Erythroblast (primary cell): ENCODE measurements at regions not wholly inside any gene's neighbourhood (a gene's known extent, or its start where the extent isn't known, plus 50 kb on each side); places are given as distances from the start of the nearest gene placed in this dataset.

ENCODE experiments used
- GATA1 ChIP-seq: IDR thresholded peaks from 2 replicates; pipeline ENCODE4 v1.6.1; 2011; ENCODE audit warnings: low read depth, mild to moderate bottlenecking, control low read depth, low read length, moderate library complexity
- POLR2A ChIP-seq: IDR thresholded peaks from 2 replicates; pipeline ENCODE4 v1.6.1; 2011; ENCODE audit warnings: mild to moderate bottlenecking, low read length

DNA sequence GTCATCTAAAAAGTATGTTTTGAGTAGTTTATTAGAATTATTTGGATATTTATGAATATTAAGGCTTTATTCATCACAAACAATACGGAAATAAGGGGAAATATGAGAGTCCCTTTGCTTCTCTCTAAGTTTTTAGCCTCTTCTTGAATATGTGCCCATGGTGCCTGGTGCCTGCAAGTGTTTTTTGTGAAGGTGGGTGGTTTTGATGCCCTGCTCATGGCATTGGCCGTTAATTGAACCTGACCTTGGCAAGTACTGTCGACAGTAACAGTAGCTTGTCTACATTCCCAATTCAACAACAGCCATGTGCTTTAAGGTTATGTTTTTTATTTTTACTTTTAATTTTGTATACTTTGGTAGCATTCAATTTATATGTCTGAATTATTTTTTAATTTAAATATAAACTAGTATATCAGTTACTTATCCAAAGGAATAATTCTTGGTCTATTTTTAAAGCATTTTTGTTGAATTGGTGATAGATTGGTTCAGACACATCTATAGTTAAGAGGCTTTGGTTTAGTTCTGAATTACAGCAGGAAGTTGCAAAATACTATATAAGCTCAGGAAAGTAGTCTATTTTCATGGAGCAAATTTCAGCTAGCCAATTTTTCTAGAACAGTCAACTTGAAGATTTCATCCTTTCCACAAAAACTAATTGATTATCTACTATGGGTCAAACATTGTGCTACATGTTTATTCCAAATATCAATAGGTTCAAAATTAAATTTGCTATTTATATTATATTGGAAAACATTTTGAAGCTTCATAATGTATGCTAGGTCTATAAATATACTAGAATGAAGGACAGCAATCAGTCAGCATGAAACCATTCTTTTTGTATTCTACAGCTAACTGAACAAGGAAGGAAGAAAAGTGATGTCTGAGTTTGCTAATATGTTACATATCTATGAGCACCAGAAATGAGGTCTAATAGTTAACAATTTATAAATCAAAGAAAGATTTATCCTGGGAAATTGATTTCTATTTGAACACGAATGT, 184.4 kb downstream of the MRPL39 start:
- TF ChIP-seq POLR2A, result no peak
- no peak for TF ChIP-seq GATA1
